ENCODE measurements at regions not wholly inside any gene's neighbourhood (a gene's known extent, or its start where the extent isn't known, plus 50 kb on each side); places are given as distances from the start of the nearest gene placed in this dataset.

- in situ Hi-C loops (cut with MboI; ENCODE audit: low pct_unique_long_range_greater_than_20kb, low sequenced_read_pairs), result no loop called here
Observed at GRCh38 chr2:226066873-226067272, 667.4 kb downstream of the NYAP2 start.

DNA sequence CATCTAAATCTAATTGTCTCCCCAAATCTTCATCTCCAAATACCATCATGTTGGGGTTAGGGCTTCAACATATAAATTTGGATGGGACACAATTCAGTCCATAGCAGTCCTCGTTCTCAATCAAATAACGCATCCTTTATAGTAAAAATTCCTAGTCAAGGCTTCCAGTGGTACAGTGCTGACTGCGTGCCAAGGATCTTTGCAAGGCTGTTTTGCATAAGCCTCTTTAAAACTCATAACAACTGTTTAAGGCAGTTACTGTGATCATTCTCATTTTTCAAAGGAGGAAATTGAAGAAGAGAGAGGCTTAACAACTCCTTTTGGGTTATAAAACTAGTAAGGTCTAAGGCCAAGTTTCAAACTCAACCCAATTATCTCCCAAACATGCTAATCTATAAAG is 666.9 kb downstream of the NYAP2 start:
- no peak for DNase-seq
- in situ Hi-C loops (cut with MboI; ENCODE audit: low pct_unique_long_range_greater_than_20kb, low sequenced_read_pairs), result no loop called here

More at GRCh38 chr2:226066873-226067272, 667.4 kb downstream of the NYAP2 start:
- no peak for DNase-seq

DNA sequence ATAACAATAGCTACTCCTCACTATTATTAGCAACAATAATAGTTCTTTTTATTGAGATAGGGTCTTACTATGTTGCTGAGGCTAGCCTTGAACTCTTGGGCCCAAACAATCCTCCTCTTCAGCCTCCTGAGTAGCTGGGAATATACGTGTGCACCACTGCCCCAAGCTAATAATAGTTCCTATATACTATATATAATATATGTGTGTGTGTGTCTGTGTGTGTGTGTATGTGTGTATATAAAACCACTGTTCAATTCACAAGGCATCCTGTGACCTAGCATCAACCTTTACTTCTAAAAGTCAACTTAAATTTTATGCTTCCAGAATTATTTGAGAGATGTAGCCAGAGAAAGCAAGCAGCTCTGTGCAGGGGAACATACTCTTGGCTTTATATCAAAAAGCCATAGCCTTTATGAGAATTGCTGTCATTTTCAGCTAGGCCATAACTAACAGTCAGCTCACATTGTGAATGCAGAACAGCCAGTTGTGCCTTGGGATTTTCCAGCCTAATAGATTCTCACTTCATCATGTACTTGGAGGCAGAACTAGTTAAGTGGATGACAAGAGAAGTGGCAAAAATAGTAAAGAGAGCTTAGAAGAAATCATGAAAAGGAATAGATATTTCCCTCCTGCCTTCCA is 665.5 kb downstream of the NYAP2 start:
- in situ Hi-C loops (cut with MboI; ENCODE audit: low pct_unique_long_range_greater_than_20kb, low sequenced_read_pairs), result no loop called here
- no peak for DNase-seq

DNA sequence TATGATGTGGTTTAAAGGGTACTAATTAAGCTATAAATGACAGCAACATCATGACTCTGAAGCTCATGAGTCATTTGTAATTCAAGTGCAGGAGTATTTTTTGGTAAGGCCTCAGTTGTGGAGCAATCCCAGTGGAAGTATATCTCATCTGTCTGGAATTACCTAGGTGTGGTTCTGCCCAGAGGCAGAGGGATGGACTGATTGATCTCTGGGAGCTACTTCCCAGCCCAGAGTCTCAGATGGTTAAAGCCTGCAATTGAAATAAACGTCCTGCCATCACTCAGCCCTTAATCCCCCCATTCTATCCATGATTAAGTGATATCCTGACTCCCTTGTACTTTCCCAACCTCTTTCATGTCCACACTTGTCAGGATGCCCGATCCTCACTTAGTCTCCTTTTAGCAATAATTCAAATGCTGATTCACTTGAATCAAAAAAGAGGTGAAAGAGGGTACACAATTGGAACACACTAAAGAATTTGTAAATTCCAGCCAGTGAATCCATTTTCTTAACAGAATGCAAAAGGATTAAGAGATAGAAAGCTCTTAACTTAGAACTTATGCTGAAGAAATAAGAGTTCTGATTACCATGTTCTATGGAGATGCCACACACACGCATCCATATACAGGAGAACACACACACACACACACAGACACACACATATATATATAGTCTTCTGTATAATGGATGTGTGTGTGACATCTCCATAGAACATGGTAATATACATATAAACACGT is 664.4 kb downstream of the NYAP2 start:
- in situ Hi-C loops (cut with MboI; ENCODE audit: low pct_unique_long_range_greater_than_20kb, low sequenced_read_pairs), result no loop called here

GRCh38 chr2:226059961-226060627 is 660.6 kb downstream of the NYAP2 start:
- in situ Hi-C loops (cut with MboI; ENCODE audit: low pct_unique_long_range_greater_than_20kb, low sequenced_read_pairs), result no loop called here
- DNase-seq, result no peak

More for the DNA sequence above, 664.4 kb downstream of the NYAP2 start:
- DNase-seq, result no peak

- in situ Hi-C loops (cut with MboI; ENCODE audit: low pct_unique_long_range_greater_than_20kb, low sequenced_read_pairs), result no loop called here
Observed at GRCh38 chr2:226057914-226058313, 658.4 kb downstream of the NYAP2 start.

DNA sequence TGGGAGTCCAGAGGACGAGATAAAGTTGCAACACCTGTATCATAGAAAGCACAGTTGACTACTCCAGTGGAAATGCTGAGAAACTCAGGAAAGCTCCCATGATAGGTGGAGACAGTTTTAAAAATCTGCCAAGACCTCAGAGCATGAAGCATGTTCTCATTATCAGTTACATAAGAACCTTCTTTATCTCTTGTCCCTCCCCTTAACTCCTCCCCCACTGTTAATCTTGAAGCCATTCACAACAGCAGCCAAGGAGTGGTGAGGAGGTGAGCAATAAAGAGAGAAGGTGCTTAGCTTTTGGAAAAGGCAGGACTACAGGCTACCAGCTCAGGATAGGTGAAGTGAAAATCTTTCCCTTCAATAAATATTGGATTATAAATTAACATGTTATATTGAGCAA is 657.9 kb downstream of the NYAP2 start:
- DNase-seq, result no peak
- in situ Hi-C loops (cut with MboI; ENCODE audit: low pct_unique_long_range_greater_than_20kb, low sequenced_read_pairs), result no loop called here

More at GRCh38 chr2:226057914-226058313, 658.4 kb downstream of the NYAP2 start:
- peak; percentile 62 for DNase-seq

- in situ Hi-C loops (cut with MboI; ENCODE audit: low pct_unique_long_range_greater_than_20kb, low sequenced_read_pairs), result no loop called here
Observed at GRCh38 chr2:226052772-226053416, 653.4 kb downstream of the NYAP2 start.

GRCh38 chr2:226050822-226051221 is 651.3 kb downstream of the NYAP2 start:
- no peak for DNase-seq
- in situ Hi-C loops (cut with MboI; ENCODE audit: low pct_unique_long_range_greater_than_20kb, low sequenced_read_pairs), result no loop called here

More at GRCh38 chr2:226052772-226053416, 653.4 kb downstream of the NYAP2 start:
- DNase-seq, result no peak

DNA sequence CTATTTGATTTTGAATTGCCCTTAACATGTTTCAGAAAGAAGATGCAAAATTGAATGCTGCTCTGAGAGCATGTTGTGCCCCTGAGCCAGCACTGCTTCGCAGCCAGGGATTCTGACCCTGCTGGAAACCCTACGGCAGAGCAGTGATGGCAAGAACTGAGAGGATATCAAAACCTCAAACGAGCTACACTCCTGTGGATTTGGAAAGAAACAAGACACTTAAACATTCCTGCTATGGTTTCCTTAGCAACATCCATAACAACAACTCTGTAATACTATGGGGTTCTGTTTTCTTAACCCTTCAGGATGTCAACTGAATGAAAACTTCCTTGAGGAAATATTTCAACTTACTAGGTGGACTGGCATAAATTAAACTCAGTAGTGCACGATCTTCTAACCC is 649.1 kb downstream of the NYAP2 start:
- in situ Hi-C loops (cut with MboI; ENCODE audit: low pct_unique_long_range_greater_than_20kb, low sequenced_read_pairs), result no loop called here
- DNase-seq, result no peak

GRCh38 chr2:226045080-226045479 is 645.6 kb downstream of the NYAP2 start:
- no peak for DNase-seq
- in situ Hi-C loops (cut with MboI; ENCODE audit: low pct_unique_long_range_greater_than_20kb, low sequenced_read_pairs), result no loop called here

- in situ Hi-C loops (cut with MboI; ENCODE audit: low pct_unique_long_range_greater_than_20kb, low sequenced_read_pairs), result no loop called here
- no peak for DNase-seq
Observed at GRCh38 chr2:226040344-226040900, 640.9 kb downstream of the NYAP2 start.

DNA sequence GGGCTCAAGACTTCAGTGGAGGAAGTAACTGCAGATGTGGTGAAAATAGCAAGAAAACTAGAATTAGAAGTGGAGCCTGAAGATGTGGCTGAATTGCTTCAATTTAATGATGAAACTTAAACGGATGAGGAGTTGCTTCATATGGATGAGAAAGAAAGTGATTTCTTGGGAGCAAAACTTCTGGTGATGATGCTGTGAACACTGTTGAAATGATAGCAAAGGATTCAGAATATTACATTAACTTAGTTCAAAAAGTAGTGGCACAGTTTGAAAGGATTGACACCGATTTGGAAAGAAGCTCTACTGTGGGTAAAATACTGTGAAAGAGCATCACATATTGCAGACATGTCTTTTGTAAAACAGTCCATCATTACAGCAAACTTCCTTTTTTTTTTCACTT is 638.0 kb downstream of the NYAP2 start:
- in situ Hi-C loops (cut with MboI; ENCODE audit: low pct_unique_long_range_greater_than_20kb, low sequenced_read_pairs), result no loop called here
- no peak for DNase-seq

- DNase-seq, result no peak
- in situ Hi-C loops (cut with MboI; ENCODE audit: low pct_unique_long_range_greater_than_20kb, low sequenced_read_pairs), result no loop called here
Observed at GRCh38 chr2:226031647-226032501, 632.4 kb downstream of the NYAP2 start.

DNA sequence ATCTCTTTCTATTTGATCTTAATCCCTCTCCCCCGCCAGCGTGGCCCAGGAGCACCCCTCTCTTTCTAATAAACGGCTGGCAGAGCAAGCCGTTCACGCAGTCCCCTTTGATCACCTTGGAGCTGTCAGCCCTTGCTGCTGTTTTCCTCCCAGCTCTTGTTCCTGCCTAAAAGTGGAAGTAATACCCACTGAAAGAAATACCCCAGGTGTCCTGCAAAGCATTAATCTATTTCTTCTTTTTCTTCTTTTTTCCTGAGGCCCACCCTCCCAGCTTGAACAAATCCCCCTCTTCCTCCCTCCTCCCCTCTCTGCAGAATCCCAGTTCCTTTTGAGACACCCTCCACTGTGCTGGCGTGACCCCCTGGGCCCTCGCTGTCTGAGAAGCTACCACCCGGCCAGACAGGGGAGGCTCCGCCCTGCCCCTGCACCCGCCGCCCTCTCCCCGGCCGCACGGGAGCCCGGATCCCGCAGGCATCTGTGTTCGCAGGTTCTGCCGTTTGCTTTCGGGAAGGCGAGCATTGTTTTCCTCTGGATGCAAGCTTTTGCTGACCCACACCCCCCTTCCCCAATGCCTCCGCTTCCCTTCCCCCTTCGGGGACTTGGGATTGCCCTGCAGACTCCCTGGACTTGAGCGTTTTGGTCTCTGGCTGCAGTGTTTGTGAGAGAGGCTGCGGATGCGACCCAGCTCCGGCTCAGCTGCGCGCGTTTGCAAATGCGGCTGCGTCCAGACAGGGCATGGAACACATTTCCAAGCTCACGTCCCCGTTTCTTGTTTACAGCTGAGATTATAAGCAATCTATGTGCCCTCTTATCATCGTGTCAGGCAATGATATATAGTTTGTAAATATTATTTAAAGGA is 631.5 kb downstream of the NYAP2 start:
- DNase-seq, result peak; percentile 85
- in situ Hi-C loops (cut with MboI; ENCODE audit: low pct_unique_long_range_greater_than_20kb, low sequenced_read_pairs), result no loop called here

DNA sequence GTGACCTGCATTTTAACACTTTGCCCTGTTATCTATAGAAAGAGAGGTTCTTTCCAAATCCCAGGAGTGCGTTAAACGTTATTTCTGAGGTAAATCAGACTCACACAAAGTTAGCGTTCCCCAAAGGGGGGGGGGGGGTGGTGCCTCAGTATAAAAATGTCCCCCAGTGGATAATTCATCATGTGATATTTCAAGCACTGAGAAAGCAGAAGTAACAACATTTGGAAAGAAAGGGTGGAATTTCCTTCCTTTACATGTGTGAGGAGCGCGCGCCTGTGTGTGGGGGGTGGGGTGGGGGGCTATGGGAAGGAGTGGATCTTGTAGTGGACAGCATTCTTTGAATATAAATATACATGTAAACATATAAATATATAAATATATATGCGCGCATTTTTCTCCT is 630.9 kb downstream of the NYAP2 start:
- in situ Hi-C loops (cut with MboI; ENCODE audit: low pct_unique_long_range_greater_than_20kb, low sequenced_read_pairs), result no loop called here
- DNase-seq, result peak; percentile 70

DNA sequence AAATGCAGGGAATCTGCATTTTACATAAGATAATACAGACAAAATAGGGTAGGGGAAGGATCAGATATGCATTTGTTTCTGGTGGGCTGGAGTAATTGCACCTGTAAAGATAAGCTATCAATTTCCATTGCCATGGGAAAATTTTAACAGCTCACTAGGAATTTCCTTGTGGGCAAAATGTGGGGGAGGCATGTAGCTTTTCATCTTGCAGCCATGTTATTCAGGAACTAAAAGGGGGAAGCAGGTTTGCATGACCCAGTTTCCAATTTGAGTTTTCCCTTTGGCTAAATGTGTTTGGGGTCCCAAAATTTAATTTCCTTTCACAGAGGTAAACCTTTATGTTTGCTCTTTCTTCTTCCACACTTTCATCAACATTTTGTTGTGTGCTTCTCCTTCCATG is 624.4 kb downstream of the NYAP2 start:
- in situ Hi-C loops (cut with MboI; ENCODE audit: low pct_unique_long_range_greater_than_20kb, low sequenced_read_pairs), result no loop called here
- DNase-seq, result no peak

- no peak for DNase-seq
- in situ Hi-C loops (cut with MboI; ENCODE audit: low pct_unique_long_range_greater_than_20kb, low sequenced_read_pairs), result no loop called here
Observed at GRCh38 chr2:226023383-226023782, 623.9 kb downstream of the NYAP2 start.
